HCT116 (cell line): ENCODE measurements at regions not wholly inside any gene's neighbourhood (a gene's known extent, or its start where the extent isn't known, plus 50 kb on each side); places are given as distances from the start of the nearest gene placed in this dataset.

ENCODE experiments used
- ATAC-seq: fragments of 200-7000 bp; cut with Tn5 transposase; 2 replicates; pipeline ENCODE4 v1.9.1; 2020; ENCODE audit warnings: mild to moderate bottlenecking, moderate library complexity
- BruUV-seq: library from RNA; stranded (reverse); fragments of 400-500 nt; replicated peaks from 2 replicates; lab custom pipeline; 2021; lab: Mats Ljungman, UMichigan
- CTCF ChIA-PET: fragments of 300-600 bp; sonication (Branson Sonifier 250); formaldehyde crosslinking; loops from one replicate; lab custom pipeline; 2021; ENCODE audit warnings: antibody characterized with exemption; lab: Charles Lee
- POLR2A ChIA-PET: fragments of 300-600, 350-600 bp; sonication (Branson Sonifier 250); formaldehyde crosslinking; loops from one replicate; lab custom pipeline; 2021; ENCODE audit warnings: antibody characterized with exemption; lab: Charles Lee
- RAD21 ChIA-PET, 2 experiments: fragments of 300-600 bp; sonication (Branson Sonifier 250); formaldehyde crosslinking; loops; one replicate each; lab custom pipeline; 2023; ENCODE audit warnings: low total read pairs in 2 of 2; ENCODE audit not compliant: uncharacterized antibody in 2 of 2, unreplicated experiment in 2 of 2, low non-redundant PET in 1 of 2; lab: Charles Lee
- DNase-seq: peaks from one replicate; pipeline ENCODE4 v3.0.0-alpha.2; 2010; ENCODE audit warnings: low read depth, low spot score
- H2AFZ ChIP-seq: fragments of 200-600 bp; shearing (Covaris generic), sonication (generic); 2 replicates; pipeline ENCODE4 v1.6.1; 2017; ENCODE audit warnings: low read depth, mixed run types, mixed read lengths, antibody characterized with exemption, low read length; ENCODE audit not compliant: poor library complexity, severe bottlenecking
- H3K27ac ChIP-seq: 2 replicates; pipeline ENCODE4 v1.5.1; 2012; ENCODE audit warnings: low read depth, low read length
- H3K27me3 ChIP-seq: fragments of 200-600 bp; sonication (generic); 2 replicates; pipeline ENCODE4 v1.6.1; 2016; ENCODE audit warnings: mixed run types, low read length, mixed read lengths; ENCODE audit not compliant: insufficient read depth
- H3K36me3 ChIP-seq, 2 experiments: fragments of 200-500 bp in 1 of 2; fragments of 200-600 bp in 1 of 2; sonication (Bioruptor generic) in 1 of 2; sonication (generic) in 1 of 2; 2 replicates each; pipeline versions ENCODE4 v1.5.1 to v1.6.1; 2014 to 2016; ENCODE audit warnings: low read length in 2 of 2, inconsistent platforms in 1 of 2, mixed read lengths in 1 of 2, mixed run types in 1 of 2; ENCODE audit not compliant: insufficient read depth in 2 of 2, control insufficient read depth in 1 of 2
- H3K4me1 ChIP-seq, 2 experiments: fragments of 200-600 bp in 1 of 2; sonication (generic) in 1 of 2; 2 replicates each; pipeline versions ENCODE4 v1.5.1 to v1.6.1; 2012 to 2017; ENCODE audit warnings: low read length in 2 of 2, inconsistent platforms in 1 of 2, mild to moderate bottlenecking in 1 of 2, mixed read lengths in 1 of 2, mixed run types in 1 of 2, moderate library complexity in 1 of 2; ENCODE audit not compliant: insufficient read depth in 2 of 2, control insufficient read depth in 1 of 2
- H3K4me2 ChIP-seq: fragments of 200-600 bp; sonication (generic); 2 replicates; pipeline ENCODE4 v1.6.1; 2017; ENCODE audit warnings: mixed run types, low read length, mixed read lengths
- H3K4me3 ChIP-seq, 2 experiments: fragments of 200-600 bp in 1 of 2; sonication (generic) in 1 of 2; replicated peaks in 1 of 2; 2 replicates each; pipeline ENCODE4 v1.5.1; 2011 to 2016; ENCODE audit warnings: low read length in 2 of 2, control low read depth in 1 of 2, low read depth in 1 of 2, mild to moderate bottlenecking in 1 of 2, mixed read lengths in 1 of 2, mixed run types in 1 of 2
- H3K79me2 ChIP-seq: fragments of 200-600 bp; sonication (generic); 2 replicates; pipeline ENCODE4 v1.6.1; 2017; ENCODE audit warnings: mild to moderate bottlenecking, mixed run types, low read length, moderate library complexity, mixed read lengths; ENCODE audit not compliant: insufficient read depth
- H3K9ac ChIP-seq: fragments of 200-600 bp; sonication (generic); 2 replicates; pipeline ENCODE4 v1.6.1; 2016; ENCODE audit warnings: low read length, mixed read lengths
- H3K9me2 ChIP-seq: fragments of 200-600 bp; sonication (generic), shearing (Covaris generic); 2 replicates; pipeline ENCODE4 v1.6.1; 2017; ENCODE audit warnings: mixed run types, mild to moderate bottlenecking, moderate library complexity; ENCODE audit not compliant: insufficient read depth
- H3K9me3 ChIP-seq, 2 experiments: fragments of 200-500 bp in 1 of 2; fragments of 200-600 bp in 1 of 2; sonication (Bioruptor generic) in 1 of 2; sonication (generic) in 1 of 2; 2 replicates each; pipeline ENCODE4 v1.6.1; 2014 to 2017; ENCODE audit warnings: low read length in 2 of 2, mixed read lengths in 2 of 2, inconsistent platforms in 1 of 2, low read depth in 1 of 2, mild to moderate bottlenecking in 1 of 2, mixed run types in 1 of 2, moderate library complexity in 1 of 2; ENCODE audit not compliant: control insufficient read depth in 1 of 2, insufficient read depth in 1 of 2
- H4K20me1 ChIP-seq: fragments of 200-600 bp; sonication (generic), shearing (Covaris generic); 2 replicates; pipeline ENCODE4 v1.6.1; 2017; ENCODE audit warnings: mixed run types, mild to moderate bottlenecking, moderate library complexity; ENCODE audit not compliant: insufficient read depth
- EZH2 ChIP-seq: fragments of 200-600 bp; sonication (generic); IDR thresholded peaks from 2 replicates; pipeline ENCODE4 v1.6.1; 2017; ENCODE audit warnings: antibody characterized with exemption, mixed run types
- EZH2phosphoT487 ChIP-seq: fragments of 200-600 bp; IDR thresholded peaks from 2 replicates; pipeline ENCODE4 v1.6.1; 2018; ENCODE audit warnings: antibody characterized with exemption, borderline replicate concordance
- POLR2A ChIP-seq: IDR thresholded peaks from 2 replicates; pipeline ENCODE4 v1.7.0; 2011; ENCODE audit warnings: borderline replicate concordance; ENCODE audit not compliant: insufficient read depth, insufficient read length; ENCODE audit errors: extremely low read depth
- SIN3A ChIP-seq: IDR thresholded peaks from 2 replicates; pipeline ENCODE4 v1.6.1; 2012; ENCODE audit warnings: low read depth
- SP1 ChIP-seq: IDR thresholded peaks from 2 replicates; pipeline ENCODE4 v1.6.1; 2012; ENCODE audit warnings: low read depth
- SRF ChIP-seq: IDR thresholded peaks from 2 replicates; pipeline ENCODE4 v1.6.1; 2012; ENCODE audit warnings: low read depth
- TCF7L2 ChIP-seq: IDR thresholded peaks from 2 replicates; pipeline ENCODE4 v1.7.0; 2011; ENCODE audit warnings: borderline replicate concordance, inconsistent platforms; ENCODE audit not compliant: insufficient read depth, insufficient read length; ENCODE audit errors: extremely low read depth
- intact Hi-C: fragments of 100-400 bp; cut with micrococcal nuclease; formaldehyde crosslinking; loops from 2 replicates; pipeline ENCODE4 v1.10.0; 2022
- TF ChIP-seq, protein P1 (sequence below): IDR thresholded peaks from 2 replicates; pipeline ENCODE4 v1.6.1; 2012
- TF ChIP-seq, protein P2 (sequence below): IDR thresholded peaks from 2 replicates; pipeline ENCODE4 v1.6.1; 2011; ENCODE audit warnings: mild to moderate bottlenecking, low read length, moderate library complexity; ENCODE audit not compliant: insufficient replicate concordance; ENCODE audit errors: extremely low read depth
- TF ChIP-seq, protein P3 (sequence below): IDR thresholded peaks from 2 replicates; pipeline ENCODE4 v1.6.1; 2012
- TF ChIP-seq, protein P4 (sequence below): IDR thresholded peaks from 2 replicates; pipeline ENCODE4 v1.6.1; 2012; ENCODE audit warnings: low read depth

DNA sequence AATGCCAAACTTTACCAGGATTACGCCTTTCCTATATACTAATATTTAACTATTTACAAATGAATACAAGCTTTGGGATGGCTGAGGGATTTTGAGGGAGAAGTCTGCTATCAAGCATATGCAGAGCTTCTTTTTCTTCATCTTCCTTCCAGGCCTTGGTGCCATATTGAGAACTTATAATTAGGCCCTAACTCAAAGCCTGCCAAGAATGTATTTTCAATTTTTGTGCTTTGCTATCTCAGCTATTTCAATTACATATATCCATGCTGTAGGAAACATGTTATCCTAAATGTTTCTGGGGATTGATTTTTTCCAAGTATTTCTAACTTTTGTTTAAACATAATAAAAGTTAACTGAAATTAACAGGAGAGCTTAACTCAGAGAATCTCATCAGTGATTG, 425.0 kb upstream of the GRM7 start:
- Histone ChIP-seq H3K27me3 (no peaks in the 10 kb centered on the region), H3K9ac (no peak overlapping the region), H3K9me2 (no peaks in the 10 kb centered on the region), H3K36me3 (no peaks in the 10 kb centered on the region), H3K4me2 (no peak overlapping the region), H3K4me1 (no peaks in the 10 kb centered on the region), H3K79me2 (no peaks in the 10 kb centered on the region), H3K27ac (no peak overlapping the region), H2AFZ (no peak overlapping the region), H4K20me1 (no peaks in the 10 kb centered on the region), H3K9me3 (no peaks in the 10 kb centered on the region), H3K4me3 (no peak overlapping the region)
- DNase-seq (no peak), ATAC-seq (no peak)
- TF ChIP-seq SIN3A: no peak
- no peak for TF ChIP-seq EZH2phosphoT487
- no peak for TF ChIP-seq EZH2
- TF ChIP-seq SRF: no peak
- TF ChIP-seq, protein P1, sequence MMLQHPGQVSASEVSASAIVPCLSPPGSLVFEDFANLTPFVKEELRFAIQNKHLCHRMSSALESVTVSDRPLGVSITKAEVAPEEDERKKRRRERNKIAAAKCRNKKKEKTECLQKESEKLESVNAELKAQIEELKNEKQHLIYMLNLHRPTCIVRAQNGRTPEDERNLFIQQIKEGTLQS: no peak
- TF ChIP-seq, protein P2, sequence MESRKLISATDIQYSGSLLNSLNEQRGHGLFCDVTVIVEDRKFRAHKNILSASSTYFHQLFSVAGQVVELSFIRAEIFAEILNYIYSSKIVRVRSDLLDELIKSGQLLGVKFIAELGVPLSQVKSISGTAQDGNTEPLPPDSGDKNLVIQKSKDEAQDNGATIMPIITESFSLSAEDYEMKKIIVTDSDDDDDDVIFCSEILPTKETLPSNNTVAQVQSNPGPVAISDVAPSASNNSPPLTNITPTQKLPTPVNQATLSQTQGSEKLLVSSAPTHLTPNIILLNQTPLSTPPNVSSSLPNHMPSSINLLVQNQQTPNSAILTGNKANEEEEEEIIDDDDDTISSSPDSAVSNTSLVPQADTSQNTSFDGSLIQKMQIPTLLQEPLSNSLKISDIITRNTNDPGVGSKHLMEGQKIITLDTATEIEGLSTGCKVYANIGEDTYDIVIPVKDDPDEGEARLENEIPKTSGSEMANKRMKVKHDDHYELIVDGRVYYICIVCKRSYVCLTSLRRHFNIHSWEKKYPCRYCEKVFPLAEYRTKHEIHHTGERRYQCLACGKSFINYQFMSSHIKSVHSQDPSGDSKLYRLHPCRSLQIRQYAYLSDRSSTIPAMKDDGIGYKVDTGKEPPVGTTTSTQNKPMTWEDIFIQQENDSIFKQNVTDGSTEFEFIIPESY: no peak
- TF ChIP-seq POLR2A: no peak
- no peak for TF ChIP-seq SP1
- TF ChIP-seq TCF7L2: no peak
- TF ChIP-seq, protein P3, sequence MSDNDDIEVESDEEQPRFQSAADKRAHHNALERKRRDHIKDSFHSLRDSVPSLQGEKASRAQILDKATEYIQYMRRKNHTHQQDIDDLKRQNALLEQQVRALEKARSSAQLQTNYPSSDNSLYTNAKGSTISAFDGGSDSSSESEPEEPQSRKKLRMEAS: no peak
- TF ChIP-seq, protein P4, sequence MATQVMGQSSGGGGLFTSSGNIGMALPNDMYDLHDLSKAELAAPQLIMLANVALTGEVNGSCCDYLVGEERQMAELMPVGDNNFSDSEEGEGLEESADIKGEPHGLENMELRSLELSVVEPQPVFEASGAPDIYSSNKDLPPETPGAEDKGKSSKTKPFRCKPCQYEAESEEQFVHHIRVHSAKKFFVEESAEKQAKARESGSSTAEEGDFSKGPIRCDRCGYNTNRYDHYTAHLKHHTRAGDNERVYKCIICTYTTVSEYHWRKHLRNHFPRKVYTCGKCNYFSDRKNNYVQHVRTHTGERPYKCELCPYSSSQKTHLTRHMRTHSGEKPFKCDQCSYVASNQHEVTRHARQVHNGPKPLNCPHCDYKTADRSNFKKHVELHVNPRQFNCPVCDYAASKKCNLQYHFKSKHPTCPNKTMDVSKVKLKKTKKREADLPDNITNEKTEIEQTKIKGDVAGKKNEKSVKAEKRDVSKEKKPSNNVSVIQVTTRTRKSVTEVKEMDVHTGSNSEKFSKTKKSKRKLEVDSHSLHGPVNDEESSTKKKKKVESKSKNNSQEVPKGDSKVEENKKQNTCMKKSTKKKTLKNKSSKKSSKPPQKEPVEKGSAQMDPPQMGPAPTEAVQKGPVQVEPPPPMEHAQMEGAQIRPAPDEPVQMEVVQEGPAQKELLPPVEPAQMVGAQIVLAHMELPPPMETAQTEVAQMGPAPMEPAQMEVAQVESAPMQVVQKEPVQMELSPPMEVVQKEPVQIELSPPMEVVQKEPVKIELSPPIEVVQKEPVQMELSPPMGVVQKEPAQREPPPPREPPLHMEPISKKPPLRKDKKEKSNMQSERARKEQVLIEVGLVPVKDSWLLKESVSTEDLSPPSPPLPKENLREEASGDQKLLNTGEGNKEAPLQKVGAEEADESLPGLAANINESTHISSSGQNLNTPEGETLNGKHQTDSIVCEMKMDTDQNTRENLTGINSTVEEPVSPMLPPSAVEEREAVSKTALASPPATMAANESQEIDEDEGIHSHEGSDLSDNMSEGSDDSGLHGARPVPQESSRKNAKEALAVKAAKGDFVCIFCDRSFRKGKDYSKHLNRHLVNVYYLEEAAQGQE: no peak
- RAD21 ChIA-PET: no interaction called here
- no TSS peak for BruUV-seq
- CTCF ChIA-PET: no interaction called here
- intact Hi-C loops: no loop called here
- POLR2A ChIA-PET: no interaction called here
